Thymus (tissue), 11 donors: ENCODE measurements at regions not wholly inside any gene's neighbourhood (a gene's known extent, or its start where the extent isn't known, plus 50 kb on each side); places are given as distances from the start of the nearest gene placed in this dataset.

Experiments used
- DNase-seq, 9 donors: peaks; one replicate each; pipeline ENCODE4 v3.0.0-alpha.2; 2013; ENCODE audit warnings: low spot score in 9 of 9, low read depth in 6 of 9, missing footprints in 1 of 9
- H3K27ac ChIP-seq, 2 donors: one replicate each; pipeline ENCODE4 v1.5.1; 2013; ENCODE audit warnings: control low read depth in 1 of 2, low read depth in 1 of 2, low read length in 1 of 2, mild to moderate bottlenecking in 1 of 2, moderate library complexity in 1 of 2
- H3K27me3 ChIP-seq, 2 donors: one replicate each; pipeline ENCODE4 v1.5.1; 2013; ENCODE audit warnings: low read length in 1 of 2; ENCODE audit not compliant: control insufficient read depth in 2 of 2, insufficient read depth in 1 of 2
- H3K36me3 ChIP-seq, 2 donors: one replicate each; pipeline ENCODE4 v1.5.1; 2013; ENCODE audit warnings: low read length in 1 of 2, mild to moderate bottlenecking in 1 of 2, moderate library complexity in 1 of 2; ENCODE audit not compliant: control insufficient read depth in 2 of 2, insufficient read depth in 2 of 2
- H3K4me1 ChIP-seq, 2 donors: one replicate each; pipeline ENCODE4 v1.5.1; 2013; ENCODE audit warnings: low read length in 2 of 2; ENCODE audit not compliant: control insufficient read depth in 2 of 2, insufficient read depth in 2 of 2
- H3K4me3 ChIP-seq, 2 donors: one replicate each; pipeline ENCODE4 v1.5.1; 2013; ENCODE audit warnings: low read length in 2 of 2, control low read depth in 1 of 2, mild to moderate bottlenecking in 1 of 2
- H3K9me3 ChIP-seq, 2 donors: one replicate each; pipeline ENCODE4 v1.5.1; 2013; ENCODE audit warnings: low read length in 1 of 2, mild to moderate bottlenecking in 1 of 2; ENCODE audit not compliant: control insufficient read depth in 2 of 2, insufficient read depth in 1 of 2
- WGBS: extraction: QIAGEN DNeasy Blood & Tissue Kit; methylation state at CpG from one replicate; pipeline ENCODE4 v1.1.7; 2013; 5-methylcytosine and 5-hydroxymethylcytosine counted together
- donor health status: healthy.

DNA sequence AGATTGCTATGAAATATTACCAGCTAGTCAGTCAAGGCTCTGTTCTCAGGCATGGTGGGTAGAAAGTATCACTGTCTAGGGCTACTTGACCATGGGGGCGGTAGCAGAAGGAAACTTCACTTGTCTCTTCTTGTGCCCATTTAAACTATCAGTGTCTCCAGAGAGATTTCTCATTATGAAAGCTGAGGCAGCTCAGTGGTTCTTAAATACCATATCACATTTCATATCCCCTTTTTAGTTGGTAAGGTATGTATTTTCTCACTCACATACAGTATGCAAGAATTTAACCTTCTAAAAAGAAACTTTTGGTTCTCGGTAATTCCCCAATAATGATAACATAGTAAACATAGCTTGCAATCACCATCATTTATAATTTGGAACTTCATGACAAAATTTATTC, 1180.0 kb upstream of the TENM4 start:
- 98% methylated on average over 2 of the region's 2 CpGs for WGBS
- no peaks in the 10 kb centered on the region for H3K36me3 ChIP-seq

GRCh38 chr11:80617156-80617555, 1176.3 kb upstream of the TENM4 start:
- no peaks in the 10 kb centered on the region for H3K36me3 ChIP-seq
- H3K27me3 ChIP-seq = no peaks in the 10 kb centered on the region
- WGBS = 86% methylated on average over 1 of the region's 1 CpG
- H3K4me3 ChIP-seq = no peak overlapping the region
- DNase-seq = no peak
- H3K9me3 ChIP-seq = no peaks in the 10 kb centered on the region
- H3K4me1 ChIP-seq = no peaks in the 10 kb centered on the region
- no peak overlapping the region for H3K27ac ChIP-seq

More for the DNA sequence above, 1180.0 kb upstream of the TENM4 start:
- H3K9me3 ChIP-seq = no peaks in the 10 kb centered on the region
- no peak overlapping the region for H3K27ac ChIP-seq
- no peaks in the 10 kb centered on the region for H3K4me1 ChIP-seq
- H3K27me3 ChIP-seq = no peaks in the 10 kb centered on the region
- no peak overlapping the region for H3K4me3 ChIP-seq
- no peak for DNase-seq

GRCh38 chr11:80616070-80616800, 1175.4 kb upstream of the TENM4 start:
- no peak overlapping the region for H3K4me3 ChIP-seq
- no peak for DNase-seq
- H3K27ac ChIP-seq = no peak overlapping the region
- H3K4me1 ChIP-seq = no peaks in the 10 kb centered on the region
- H3K27me3 ChIP-seq = no peaks in the 10 kb centered on the region
- H3K9me3 ChIP-seq = no peaks in the 10 kb centered on the region
- H3K36me3 ChIP-seq = no peaks in the 10 kb centered on the region
- WGBS = 84% methylated on average over 4 of the region's 4 CpGs

GRCh38 chr11:80613655-80614054, 1172.8 kb upstream of the TENM4 start:
- no peaks in the 10 kb centered on the region for H3K9me3 ChIP-seq
- no peak for DNase-seq
- H3K27me3 ChIP-seq = no peaks in the 10 kb centered on the region
- no peaks in the 10 kb centered on the region for H3K4me1 ChIP-seq
- H3K36me3 ChIP-seq = no peaks in the 10 kb centered on the region
- no peak overlapping the region for H3K27ac ChIP-seq
- no peak overlapping the region for H3K4me3 ChIP-seq
- WGBS = 69% methylated on average over 2 of the region's 2 CpGs

DNA sequence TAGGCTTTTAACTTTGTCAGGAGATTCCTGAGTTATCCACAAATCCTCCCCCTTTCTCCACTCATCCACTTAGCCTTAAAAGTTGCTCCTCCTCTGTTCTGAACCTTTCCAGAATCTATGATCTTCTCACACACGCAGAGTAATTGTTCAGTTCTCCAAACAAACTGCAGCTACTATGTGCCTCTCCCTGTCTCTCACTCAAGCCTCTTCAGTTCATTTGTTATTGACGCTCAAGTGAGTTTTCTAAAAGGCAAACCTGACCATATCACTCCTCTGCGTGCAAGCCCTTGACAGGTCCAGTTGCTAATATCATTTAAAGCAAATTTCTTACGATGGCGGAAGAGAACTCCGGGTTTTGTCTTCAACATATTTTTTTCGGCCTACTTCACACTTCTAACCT, 1169.7 kb upstream of the TENM4 start:
- Histone ChIP-seq H3K27ac (no peak overlapping the region), H3K9me3 (no peaks in the 10 kb centered on the region), H3K4me1 (no peaks in the 10 kb centered on the region), H3K36me3 (no peaks in the 10 kb centered on the region), H3K4me3 (no peak overlapping the region), H3K27me3 (no peaks in the 10 kb centered on the region)
- DNase-seq = no peak
- 98% methylated on average over 7 of the region's 7 CpGs for WGBS

DNA sequence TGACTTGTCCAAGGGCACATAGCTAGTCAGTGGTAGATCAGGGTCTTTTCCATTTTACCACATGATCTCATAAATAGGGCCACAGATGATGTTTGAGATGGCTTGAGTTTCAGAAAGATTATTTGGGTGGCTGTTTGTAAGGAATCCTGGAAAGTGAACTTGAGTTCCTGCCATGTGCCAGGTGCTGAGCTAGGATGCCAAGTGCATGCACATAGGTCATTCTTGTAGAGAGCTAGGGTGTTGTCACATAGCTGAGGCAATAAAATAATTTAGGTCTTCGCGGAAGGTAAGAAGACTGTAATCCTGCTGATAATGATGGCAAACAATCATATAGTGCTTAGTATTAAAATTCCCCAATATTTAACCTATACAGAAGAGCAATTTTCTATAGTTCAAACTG, 1162.6 kb upstream of the TENM4 start:
- H3K4me1 ChIP-seq = no peaks in the 10 kb centered on the region
- no peak overlapping the region for H3K27ac ChIP-seq
- WGBS = over 99% methylated on average over 2 of the region's 2 CpGs
- H3K4me3 ChIP-seq = no peak overlapping the region
- no peaks in the 10 kb centered on the region for H3K9me3 ChIP-seq
- no peak for DNase-seq
- no peaks in the 10 kb centered on the region for H3K27me3 ChIP-seq
- H3K36me3 ChIP-seq = no peaks in the 10 kb centered on the region

GRCh38 chr11:80598905-80599304, 1158.1 kb upstream of the TENM4 start:
- WGBS = 90% methylated on average over 6 of the region's 6 CpGs
- no peak for DNase-seq

GRCh38 chr11:80596291-80596810, 1155.5 kb upstream of the TENM4 start:
- no peak overlapping the region for H3K4me3 ChIP-seq
- WGBS = 99% methylated on average over 3 of the region's 3 CpGs
- H3K27me3 ChIP-seq = no peaks in the 10 kb centered on the region
- no peaks in the 10 kb centered on the region for H3K36me3 ChIP-seq
- H3K9me3 ChIP-seq = no peaks in the 10 kb centered on the region
- DNase-seq = no peak
- no peak overlapping the region for H3K27ac ChIP-seq
- no peaks in the 10 kb centered on the region for H3K4me1 ChIP-seq

More at GRCh38 chr11:80598905-80599304, 1158.1 kb upstream of the TENM4 start:
- Histone ChIP-seq H3K36me3 (no peaks in the 10 kb centered on the region), H3K9me3 (no peaks in the 10 kb centered on the region), H3K4me1 (no peaks in the 10 kb centered on the region), H3K27ac (no peak overlapping the region), H3K4me3 (no peak overlapping the region), H3K27me3 (no peaks in the 10 kb centered on the region)

DNA sequence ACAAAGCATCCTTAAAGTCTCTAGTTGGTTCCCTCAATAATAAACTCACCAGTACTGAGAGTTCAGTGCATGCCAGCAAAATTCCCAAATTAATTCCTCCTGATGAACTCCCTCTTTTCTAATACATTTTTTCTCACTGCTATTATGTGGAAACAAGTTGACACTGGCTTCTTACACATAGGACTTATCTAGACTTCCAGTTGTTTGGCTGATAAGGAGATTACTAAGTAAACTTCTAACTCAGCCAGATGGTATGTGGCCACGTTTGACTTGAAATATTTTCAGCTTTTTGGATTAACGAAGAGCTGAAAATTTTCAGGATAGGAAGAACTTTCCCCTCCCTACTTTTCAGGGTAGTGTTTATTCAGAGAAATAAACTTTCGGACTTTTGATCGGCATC, 1154.2 kb upstream of the TENM4 start:
- no peaks in the 10 kb centered on the region for H3K36me3 ChIP-seq
- no peak overlapping the region for H3K4me3 ChIP-seq
- H3K4me1 ChIP-seq = no peaks in the 10 kb centered on the region
- no peak for DNase-seq
- WGBS = 64% methylated on average over 4 of the region's 4 CpGs
- no peaks in the 10 kb centered on the region for H3K9me3 ChIP-seq
- H3K27me3 ChIP-seq = no peaks in the 10 kb centered on the region
- H3K27ac ChIP-seq = no peak overlapping the region
